ENCODE measurements at regions not wholly inside any gene's neighbourhood (a gene's known extent, or its start where the extent isn't known, plus 50 kb on each side); places are given as distances from the start of the nearest gene placed in this dataset.

DNA sequence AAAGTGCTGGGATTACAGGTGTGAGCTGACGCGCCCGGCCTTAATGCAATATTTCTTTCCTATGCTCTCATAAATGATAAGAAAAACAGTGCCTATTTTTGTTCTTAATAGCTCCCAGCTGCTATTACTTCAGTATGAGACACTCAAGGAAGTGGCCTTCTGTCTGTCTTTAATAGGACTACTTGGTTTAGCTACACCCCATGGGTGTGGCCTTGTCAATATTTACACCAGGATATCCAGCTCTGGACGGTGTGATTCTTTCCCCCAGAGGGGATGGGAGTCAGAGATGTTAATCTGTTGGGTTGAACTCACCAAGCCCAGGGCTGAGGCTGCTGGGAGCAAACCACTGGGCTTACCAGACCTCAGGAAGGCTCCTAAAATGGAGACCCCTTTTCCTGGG, 134.2 kb downstream of the CEP57L1 start:
- DNase-seq (ENCODE audit: low read depth in 2 of 3, low spot score in 1 of 3) = no peak

- DNase-seq (ENCODE audit: low read depth in 2 of 3, low spot score in 1 of 3) = no peak
Measured at GRCh38 chr6:109227646-109228045, 132.3 kb downstream of the CEP57L1 start.

- DNase-seq (ENCODE audit: low read depth in 2 of 3, low spot score in 1 of 3) = no peak
Measured at GRCh38 chr6:109226353-109226752, 131.0 kb downstream of the CEP57L1 start.

- no peak for DNase-seq (ENCODE audit: low read depth in 2 of 3, low spot score in 1 of 3)
Measured at GRCh38 chr6:109225946-109226345, 130.6 kb downstream of the CEP57L1 start.

DNA sequence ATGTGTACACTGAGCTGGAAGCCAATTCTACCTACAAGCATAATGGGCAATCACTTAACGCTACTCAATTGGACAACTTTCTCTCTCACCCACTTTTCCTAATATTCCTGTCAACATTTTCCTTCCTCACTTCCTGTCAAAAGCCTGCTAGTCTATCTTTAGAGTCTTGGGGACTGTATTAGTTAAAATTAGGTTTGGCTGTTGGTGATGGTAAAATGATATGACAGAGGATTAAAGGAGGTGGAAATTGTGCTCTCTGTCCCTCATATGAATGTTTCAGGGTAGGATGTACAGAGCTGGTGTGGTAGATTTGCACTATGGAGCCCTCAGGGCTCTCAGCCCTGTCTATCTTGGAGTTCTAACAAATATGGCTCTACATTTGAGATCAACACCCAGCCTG, 129.7 kb downstream of the CEP57L1 start:
- DNase-seq (ENCODE audit: low read depth in 2 of 3, low spot score in 1 of 3) = no peak

- DNase-seq (ENCODE audit: low read depth in 2 of 3, low spot score in 1 of 3) = no peak
Measured at GRCh38 chr6:109224107-109224875, 129.0 kb downstream of the CEP57L1 start.

- DNase-seq (ENCODE audit: low read depth in 2 of 3, low spot score in 1 of 3) = no peak
Measured at GRCh38 chr6:109222848-109223247, 127.5 kb downstream of the CEP57L1 start.

- no peak for DNase-seq (ENCODE audit: low read depth in 2 of 3, low spot score in 1 of 3)
Measured at GRCh38 chr6:109221543-109222195, 126.4 kb downstream of the CEP57L1 start.

Data from stimulated activated CD4-positive, alpha-beta T cell treated with anti-CD3 and anti-CD28 coated beads, Interleukin-12 subunit alpha, Interleukin-12 subunit beta, amount 100 ng/mL, for 48 hours (primary cell).